GM18868 (cell line): ENCODE measurements at regions not wholly inside any gene's neighbourhood (a gene's known extent, or its start where the extent isn't known, plus 50 kb on each side); places are given as distances from the start of the nearest gene placed in this dataset.

ENCODE experiments used
- ATAC-seq: cut with Tn5 transposase; IDR thresholded peaks from one replicate; pipeline ENCODE4 v1.9.1; 2021; ENCODE audit warnings: mild to moderate bottlenecking, moderate library complexity; ENCODE audit not compliant: unreplicated experiment

- ATAC-seq, result no peak
These were observed 101.1 kb upstream of the THRB start for GRCh38 chr3:24595796-24596195.

- no peak for ATAC-seq
These were observed 102.0 kb upstream of the THRB start for GRCh38 chr3:24596626-24597025.

- ATAC-seq, result no peak
These were observed 104.2 kb upstream of the THRB start for GRCh38 chr3:24598695-24599470.

GRCh38 chr3:24601066-24601939, 106.7 kb upstream of the THRB start:
- no peak for ATAC-seq

- ATAC-seq, result no peak
These were observed 109.6 kb upstream of the THRB start for GRCh38 chr3:24604215-24604614.

GRCh38 chr3:24605511-24606028, 110.9 kb upstream of the THRB start:
- no peak for ATAC-seq

GRCh38 chr3:24607281-24607680, 112.6 kb upstream of the THRB start:
- ATAC-seq, result no peak

GRCh38 chr3:24608701-24609390, 114.2 kb upstream of the THRB start:
- no peak for ATAC-seq

GRCh38 chr3:24614359-24614758, 119.7 kb upstream of the THRB start:
- no peak for ATAC-seq

GRCh38 chr3:24615177-24615576, 120.5 kb upstream of the THRB start:
- no peak for ATAC-seq

- ATAC-seq, result no peak
These were observed 121.6 kb upstream of the THRB start for GRCh38 chr3:24616110-24616829.

- no peak for ATAC-seq
These were observed 127.5 kb upstream of the THRB start for GRCh38 chr3:24622138-24622537.

GRCh38 chr3:24622696-24623225, 128.1 kb upstream of the THRB start:
- no peak for ATAC-seq

GRCh38 chr3:24623657-24624056, 129.0 kb upstream of the THRB start:
- ATAC-seq, result no peak

- ATAC-seq, result no peak
These were observed 130.5 kb upstream of the THRB start for GRCh38 chr3:24624938-24625681.

GRCh38 chr3:24628523-24629258, 134.0 kb upstream of the THRB start:
- no peak for ATAC-seq

GRCh38 chr3:24631481-24631880, 136.8 kb upstream of the THRB start:
- ATAC-seq, result no peak

- no peak for ATAC-seq
These were observed 144.4 kb upstream of the THRB start for GRCh38 chr3:24639061-24639460.
